GM21576 (cell line): ENCODE measurements at regions not wholly inside any gene's neighbourhood (a gene's known extent, or its start where the extent isn't known, plus 50 kb on each side); places are given as distances from the start of the nearest gene placed in this dataset.
"Not testable (repeated sequence)": the region's sequence is repeated elsewhere in the genome, so short reads cannot be mapped to it uniquely, and the experiment has no call there.

Source experiments
- ATAC-seq: cut with Tn5 transposase; IDR thresholded peaks from one replicate; pipeline ENCODE4 v1.9.1; 2021; ENCODE audit warnings: mild to moderate bottlenecking, moderate library complexity; ENCODE audit not compliant: unreplicated experiment

DNA sequence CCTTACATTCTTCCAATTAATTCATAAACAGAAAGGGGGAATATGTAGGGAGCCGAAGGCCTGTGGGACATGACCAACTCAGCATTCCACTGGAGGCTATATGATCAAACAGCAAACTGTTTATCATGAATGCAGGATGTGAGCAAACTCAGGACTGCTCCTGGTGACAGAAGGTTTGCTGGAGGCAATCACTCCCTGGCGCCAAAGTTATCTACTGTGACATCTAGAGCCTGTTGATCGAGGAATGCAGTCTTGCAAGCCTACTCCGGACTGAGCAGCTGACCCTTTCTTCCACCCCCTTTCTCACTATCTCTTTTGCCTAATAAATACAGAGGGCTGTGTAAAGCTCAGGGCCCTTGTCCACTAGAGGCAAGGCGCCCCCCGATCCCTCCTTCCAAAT is 122.0 kb upstream of the ZCCHC13 start:
- ATAC-seq, result not testable (repeated sequence)

GRCh38 chrX:74180716-74181115 is 123.3 kb upstream of the ZCCHC13 start:
- no peak for ATAC-seq

DNA sequence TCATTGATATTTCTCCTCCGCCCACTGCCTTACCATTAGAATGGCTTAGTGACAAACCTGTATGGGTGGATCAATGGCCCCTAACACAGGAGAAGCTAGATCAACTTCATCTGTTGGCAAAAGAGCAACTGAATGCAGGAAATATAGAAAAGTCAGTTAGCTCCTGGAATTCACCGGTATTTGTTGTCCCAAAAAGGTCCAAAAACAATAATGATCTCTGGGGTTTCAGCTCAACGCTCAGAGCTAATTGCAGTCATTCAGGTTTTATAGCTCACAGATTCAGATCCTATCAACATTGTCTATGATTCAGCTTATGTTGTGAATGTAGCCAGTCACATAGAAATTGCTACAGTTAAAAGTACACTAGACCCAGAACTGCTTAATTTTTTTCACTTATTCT is 124.0 kb upstream of the ZCCHC13 start:
- ATAC-seq, result no peak

DNA sequence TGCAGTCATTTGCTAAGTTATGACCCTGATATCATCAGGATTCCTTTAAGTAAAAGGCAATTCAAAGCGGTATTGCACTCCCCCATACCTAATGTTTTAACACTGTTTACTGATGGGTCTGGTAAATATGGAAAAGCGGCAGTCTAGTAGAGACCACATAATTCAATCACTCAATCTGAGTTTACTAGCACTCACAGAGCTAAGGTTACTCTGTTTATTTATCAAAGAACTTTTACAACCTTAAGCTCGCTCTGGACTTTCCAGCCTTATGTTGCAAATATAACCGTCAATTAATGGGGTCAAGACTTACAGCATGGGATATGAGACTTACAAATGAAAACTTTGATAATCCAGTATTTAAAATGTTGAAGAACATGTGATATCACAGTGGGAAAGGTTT is 124.5 kb upstream of the ZCCHC13 start:
- ATAC-seq, result no peak

DNA sequence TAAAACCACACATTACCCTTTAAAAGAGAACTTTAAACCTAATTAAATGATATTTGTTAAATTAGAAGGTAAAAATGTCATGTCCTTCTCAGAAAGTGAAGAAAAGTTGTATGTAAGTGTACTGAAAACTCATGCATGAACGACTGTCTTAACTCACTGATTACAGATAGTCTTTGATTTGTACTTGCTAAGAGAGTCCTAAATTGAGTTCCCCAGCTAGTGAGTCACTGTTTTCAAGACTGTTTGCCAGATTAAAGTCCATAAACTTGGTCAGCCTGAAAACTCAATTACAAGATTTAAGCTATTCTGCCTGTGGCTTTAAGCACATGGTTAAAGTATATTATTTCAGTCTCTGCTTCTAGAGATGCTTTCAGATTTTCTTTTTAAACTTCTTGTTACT is 124.9 kb upstream of the ZCCHC13 start:
- ATAC-seq, result no peak

- no peak for ATAC-seq
These were observed 125.4 kb upstream of the ZCCHC13 start for GRCh38 chrX:74178536-74178935.

- ATAC-seq, result no peak
These were observed 132.5 kb upstream of the ZCCHC13 start for GRCh38 chrX:74171465-74171864.

GRCh38 chrX:74162199-74162598 is 141.8 kb upstream of the ZCCHC13 start:
- ATAC-seq, result no peak

DNA sequence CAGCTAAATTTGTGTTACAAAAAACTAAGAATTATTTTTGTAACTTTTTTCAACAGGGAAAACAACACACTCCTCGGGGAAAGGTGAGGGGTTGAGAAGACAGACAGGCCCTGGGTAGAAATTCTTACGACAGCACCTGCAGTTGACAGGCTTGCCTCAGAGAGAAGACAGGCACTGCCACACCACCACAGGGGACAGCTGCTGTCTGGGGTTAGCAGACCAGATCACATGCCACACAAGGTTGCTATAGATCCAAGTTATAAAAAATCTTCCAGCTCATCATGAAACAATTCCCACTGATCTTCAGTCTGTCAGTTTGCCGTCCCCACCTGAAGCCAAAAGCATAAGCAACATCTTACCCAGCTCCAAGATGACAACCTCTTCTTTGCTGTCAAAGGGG is 143.2 kb upstream of the ZCCHC13 start:
- no peak for ATAC-seq

DNA sequence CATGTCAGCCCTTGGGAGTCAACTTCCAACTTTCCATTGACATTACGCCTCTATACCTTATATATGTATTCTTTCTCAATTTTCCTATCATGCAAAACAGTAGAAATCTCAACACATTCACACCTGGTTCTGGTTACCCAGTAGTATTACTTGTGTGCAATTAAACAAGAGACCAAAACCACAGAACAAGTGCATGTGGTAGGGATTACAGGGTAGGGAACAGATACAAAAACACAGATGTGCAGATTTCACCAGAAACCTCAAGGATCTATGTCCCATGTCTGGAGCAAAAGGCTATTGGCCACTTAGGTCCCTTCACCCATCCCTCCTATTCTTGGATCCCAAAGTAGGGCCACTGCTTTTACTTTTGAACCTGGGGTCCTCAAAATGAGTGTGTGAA is 143.6 kb upstream of the ZCCHC13 start:
- no peak for ATAC-seq

- ATAC-seq, result no peak
These were observed 156.5 kb upstream of the ZCCHC13 start for GRCh38 chrX:74147439-74147838.

- ATAC-seq, result no peak
These were observed 165.0 kb upstream of the ZCCHC13 start for GRCh38 chrX:74138943-74139342.

GRCh38 chrX:74133156-74133796 is 170.7 kb upstream of the ZCCHC13 start:
- no peak for ATAC-seq

GRCh38 chrX:74132280-74132679 is 171.7 kb upstream of the ZCCHC13 start:
- no peak for ATAC-seq

GRCh38 chrX:74119016-74119910 is 184.7 kb upstream of the ZCCHC13 start:
- no peak for ATAC-seq

- ATAC-seq, result no peak
These were observed 185.7 kb upstream of the ZCCHC13 start for GRCh38 chrX:74117962-74118902.

DNA sequence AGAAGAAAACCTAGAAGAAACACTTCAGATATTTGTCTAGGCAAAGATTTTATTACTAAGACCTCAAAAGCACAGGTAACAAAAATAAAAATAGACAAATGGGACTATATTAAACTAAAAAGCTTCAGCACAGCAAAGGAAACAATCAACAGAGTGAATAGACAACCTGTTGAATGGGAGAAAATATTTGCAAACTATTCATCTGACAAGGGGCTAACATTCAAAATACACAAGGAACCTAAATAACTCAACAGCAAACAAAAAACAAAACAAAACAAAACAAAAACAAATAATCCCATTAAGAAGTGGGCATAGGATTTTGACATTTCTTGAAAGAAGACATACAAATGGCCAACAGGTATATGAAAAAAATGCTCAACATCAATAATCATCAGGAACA is 192.7 kb upstream of the ZCCHC13 start:
- no peak for ATAC-seq

- no peak for ATAC-seq
These were observed 196.3 kb upstream of the ZCCHC13 start for GRCh38 chrX:74107666-74108065.

DNA sequence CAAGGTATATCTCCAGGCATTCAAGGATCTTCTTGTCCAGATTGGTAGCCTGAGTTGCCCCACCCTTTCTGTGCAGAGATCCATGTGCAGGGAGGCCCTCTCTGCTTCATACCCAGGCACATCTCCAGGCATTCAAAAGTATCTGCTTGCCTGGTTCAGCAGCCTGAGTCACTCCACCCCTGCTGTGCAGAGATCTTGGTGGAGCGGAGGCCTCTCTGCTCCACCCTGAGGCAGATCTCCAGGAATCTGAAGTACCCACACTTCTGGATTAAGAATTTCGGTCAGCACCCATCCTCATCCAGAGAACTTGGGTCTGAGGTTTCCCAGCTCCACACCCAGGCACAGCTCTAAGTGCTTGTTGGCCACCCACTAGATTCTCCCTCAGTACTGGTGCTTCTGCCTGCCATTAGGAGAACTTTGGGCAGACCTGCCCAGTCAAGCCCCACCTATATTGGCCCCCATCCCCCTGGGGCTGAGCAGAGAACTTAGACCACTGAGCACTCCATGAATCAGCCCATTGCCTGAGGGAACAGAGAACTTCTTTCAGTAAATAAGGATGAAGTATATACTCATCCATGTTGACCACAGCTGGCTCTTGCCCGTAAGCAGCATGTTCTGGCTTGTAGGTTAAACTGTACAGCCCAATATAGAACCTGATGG is 199.5 kb upstream of the ZCCHC13 start:
- no peak for ATAC-seq

DNA sequence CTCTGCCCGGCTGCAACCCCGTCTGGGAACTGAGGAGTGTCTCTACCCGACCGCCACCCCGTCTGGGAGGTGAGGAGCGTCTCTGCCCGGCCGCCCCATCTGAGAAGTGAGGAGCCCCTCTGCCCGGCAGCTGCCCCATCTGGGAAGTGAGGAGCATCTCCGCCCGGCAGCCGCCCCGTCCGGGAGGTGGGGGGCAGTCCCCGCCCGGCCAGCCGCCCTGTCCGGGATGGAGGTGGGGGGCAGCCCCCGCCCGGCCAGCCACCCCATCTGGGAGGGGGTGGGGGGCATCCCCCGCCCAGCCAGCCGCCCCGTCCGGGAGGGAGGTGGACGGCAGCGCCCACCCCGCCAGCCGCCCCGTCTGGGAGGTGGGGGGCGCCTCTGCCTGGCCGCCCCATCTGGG is 205.6 kb upstream of the ZCCHC13 start:
- ATAC-seq, result not testable (repeated sequence)

DNA sequence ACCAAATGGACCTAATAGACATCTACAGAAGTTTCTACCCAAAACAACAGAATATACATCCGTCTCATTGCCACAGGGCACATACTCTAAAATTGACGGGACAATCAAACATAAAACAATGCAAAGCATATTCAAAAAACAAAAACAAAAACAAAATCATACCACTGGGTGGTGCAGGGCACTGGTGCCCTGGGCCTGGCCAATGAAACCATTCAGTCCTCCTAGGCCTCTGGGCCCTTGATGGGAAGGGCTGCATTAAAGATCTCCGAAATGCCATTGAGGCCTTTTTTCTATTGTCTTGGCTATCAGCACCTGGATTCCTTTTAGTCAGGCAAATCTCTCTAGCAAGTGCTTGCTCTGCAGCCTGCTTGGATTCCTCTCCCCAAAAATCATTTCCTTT is 213.9 kb upstream of the ZCCHC13 start:
- no peak for ATAC-seq
